CD4-positive, CD25-positive, alpha-beta regulatory T cell (primary cell): ENCODE measurements at regions not wholly inside any gene's neighbourhood (a gene's known extent, or its start where the extent isn't known, plus 50 kb on each side); places are given as distances from the start of the nearest gene placed in this dataset.
"Not testable (repeated sequence)": the region's sequence is repeated elsewhere in the genome, so short reads cannot be mapped to it uniquely, and the experiment has no call there.

Source experiments
- ATAC-seq, 2 donors: fragments of 150-1000 bp; cut with Tn5 transposase; one replicate each; pipeline ENCODE4 v1.10.0; 2021; ENCODE audit warnings: low read depth in 2 of 2, moderate number of reproducible peaks in 2 of 2, moderate library complexity in 1 of 2
- DNase-seq, 3 donors: peaks; one replicate each; pipeline versions ENCODE4 v3.0.0 to v3.0.0-alpha.2; 2012 to 2022; ENCODE audit warnings: mixed read lengths in 1 of 3
- H3K27ac ChIP-seq: one replicate; pipeline ENCODE4 v1.7.0; 2013; ENCODE audit warnings: mild to moderate bottlenecking, low read length; ENCODE audit not compliant: insufficient read depth, poor library complexity, severe bottlenecking
- H3K27me3 ChIP-seq: one replicate; pipeline ENCODE4 v1.7.0; 2013; ENCODE audit warnings: low read length; ENCODE audit not compliant: control insufficient read depth, insufficient read depth
- H3K36me3 ChIP-seq: one replicate; pipeline ENCODE4 v1.7.0; 2013; ENCODE audit warnings: mild to moderate bottlenecking, low read length, moderate library complexity; ENCODE audit not compliant: control insufficient read depth, insufficient read depth
- H3K4me1 ChIP-seq: 2 replicates; pipeline ENCODE4 v1.7.0; 2013; ENCODE audit warnings: mild to moderate bottlenecking, low read length; ENCODE audit not compliant: insufficient read depth, control insufficient read depth, poor library complexity, severe bottlenecking
- H3K4me3 ChIP-seq: one replicate; pipeline ENCODE4 v1.7.0; 2013; ENCODE audit warnings: low read depth, mild to moderate bottlenecking, low read length, moderate library complexity
- H3K9me3 ChIP-seq, 2 experiments: 1 replicate in 1 of 2; 2 replicates in 1 of 2; pipeline ENCODE4 v1.7.0; 2013; ENCODE audit warnings: low read length in 2 of 2, mild to moderate bottlenecking in 1 of 2, moderate library complexity in 1 of 2; ENCODE audit not compliant: control insufficient read depth in 2 of 2
- H3K27ac Mint-ChIP-seq, 3 donors: one replicate each; pipeline ENCODE4 v1.8.0; 2020 to 2022; ENCODE audit warnings: mild to moderate bottlenecking in 3 of 3, mixed read lengths in 3 of 3, moderate library complexity in 2 of 3
- H3K27me3 Mint-ChIP-seq: one replicate; pipeline ENCODE4 v1.8.0; 2022; ENCODE audit warnings: mild to moderate bottlenecking, mixed read lengths
- H3K36me3 Mint-ChIP-seq: one replicate; pipeline ENCODE4 v1.8.0; 2020; ENCODE audit warnings: mixed read lengths
- H3K4me1 Mint-ChIP-seq, 4 donors: one replicate each; pipeline ENCODE4 v1.8.0; 2020 to 2022; ENCODE audit warnings: mixed read lengths in 4 of 4, mild to moderate bottlenecking in 1 of 4
- H3K4me3 Mint-ChIP-seq, 4 donors: one replicate each; pipeline ENCODE4 v1.8.0; 2020 to 2022; ENCODE audit warnings: mild to moderate bottlenecking in 4 of 4, mixed read lengths in 4 of 4, moderate library complexity in 3 of 4
- H3K9me3 Mint-ChIP-seq, 7 donors: one replicate each; pipeline ENCODE4 v1.8.0; 2020 to 2022; ENCODE audit warnings: mixed read lengths in 7 of 7, mild to moderate bottlenecking in 3 of 7, moderate library complexity in 2 of 7

DNA sequence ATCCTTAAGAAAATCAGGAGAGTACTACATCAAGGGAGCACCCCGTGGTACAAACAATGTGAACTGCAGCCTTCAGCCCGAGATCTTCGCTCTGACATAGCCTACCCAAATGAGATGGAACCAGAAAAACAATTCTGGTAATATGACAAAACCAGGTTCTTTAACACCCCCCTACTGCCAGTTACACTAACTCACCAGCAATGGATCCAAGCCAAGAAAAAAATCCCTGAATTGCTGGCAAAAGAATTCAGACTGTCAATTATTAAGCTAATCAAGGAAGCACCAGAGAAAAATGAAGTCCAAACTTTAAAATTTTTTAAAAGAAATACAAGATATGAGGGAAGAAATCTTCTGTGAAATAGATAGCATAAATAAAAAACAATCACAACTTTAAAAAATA lies 101.7 kb upstream of the KLF8 start:
- H3K4me3 Mint-ChIP-seq = no peak overlapping the region
- H3K4me1 ChIP-seq = no peaks in the 10 kb centered on the region
- no peak for ATAC-seq
- no peak overlapping the region for H3K4me3 ChIP-seq
- H3K9me3 Mint-ChIP-seq = peaks cover 0 to 33% (median 12%) of the 10 kb centered on the region in 7 donors
- H3K27ac Mint-ChIP-seq = no peak overlapping the region
- H3K27me3 ChIP-seq = no peaks in the 10 kb centered on the region
- no peaks in the 10 kb centered on the region for H3K4me1 Mint-ChIP-seq
- H3K36me3 Mint-ChIP-seq = no peaks in the 10 kb centered on the region
- H3K36me3 ChIP-seq = no peaks in the 10 kb centered on the region
- peaks cover 6 to 7% of the 10 kb centered on the region in 2 experiments for H3K9me3 ChIP-seq
- H3K27me3 Mint-ChIP-seq = peaks cover 4% of the 10 kb centered on the region
- DNase-seq = no peak
- no peak overlapping the region for H3K27ac ChIP-seq

DNA sequence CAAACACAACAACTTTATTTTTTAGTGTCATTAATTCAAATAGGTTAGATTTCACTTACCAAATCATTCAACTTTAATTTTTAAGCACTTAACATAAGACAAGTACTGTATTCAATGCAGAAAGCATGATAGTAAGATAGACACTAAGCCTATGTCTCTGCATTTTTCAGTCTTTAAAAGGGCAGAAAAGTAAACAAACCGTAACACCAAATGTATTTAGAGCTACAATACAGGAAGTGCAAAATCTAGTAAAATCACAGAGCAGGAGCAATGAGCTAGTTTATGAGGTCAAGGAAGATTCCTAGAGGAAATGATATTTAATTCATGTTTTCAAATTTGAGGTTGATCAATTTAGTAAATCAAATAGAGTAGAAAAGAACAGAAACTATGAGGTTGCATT lies 68.0 kb upstream of the KLF8 start:
- H3K36me3 ChIP-seq, ATAC-seq, DNase-seq, H3K27me3 Mint-ChIP-seq, H3K4me3 Mint-ChIP-seq, H3K27me3 ChIP-seq, H3K4me1 Mint-ChIP-seq, H3K4me1 ChIP-seq, H3K27ac ChIP-seq, H3K36me3 Mint-ChIP-seq, H3K9me3 ChIP-seq, H3K27ac Mint-ChIP-seq, H3K4me3 ChIP-seq: not testable (repeated sequence)
- H3K9me3 Mint-ChIP-seq = peaks cover 0 to 15% (median 4%) of the 10 kb centered on the region in 7 donors
